HG03354 (cell line): ENCODE measurements at regions not wholly inside any gene's neighbourhood (a gene's known extent, or its start where the extent isn't known, plus 50 kb on each side); places are given as distances from the start of the nearest gene placed in this dataset.
"Not testable (repeated sequence)": the region's sequence is repeated elsewhere in the genome, so short reads cannot be mapped to it uniquely, and the experiment has no call there.

Source experiments
- ATAC-seq: cut with Tn5 transposase; IDR thresholded peaks from one replicate; pipeline ENCODE4 v1.9.1; 2021; ENCODE audit warnings: mild to moderate bottlenecking; ENCODE audit not compliant: unreplicated experiment, poor library complexity, severe bottlenecking

DNA sequence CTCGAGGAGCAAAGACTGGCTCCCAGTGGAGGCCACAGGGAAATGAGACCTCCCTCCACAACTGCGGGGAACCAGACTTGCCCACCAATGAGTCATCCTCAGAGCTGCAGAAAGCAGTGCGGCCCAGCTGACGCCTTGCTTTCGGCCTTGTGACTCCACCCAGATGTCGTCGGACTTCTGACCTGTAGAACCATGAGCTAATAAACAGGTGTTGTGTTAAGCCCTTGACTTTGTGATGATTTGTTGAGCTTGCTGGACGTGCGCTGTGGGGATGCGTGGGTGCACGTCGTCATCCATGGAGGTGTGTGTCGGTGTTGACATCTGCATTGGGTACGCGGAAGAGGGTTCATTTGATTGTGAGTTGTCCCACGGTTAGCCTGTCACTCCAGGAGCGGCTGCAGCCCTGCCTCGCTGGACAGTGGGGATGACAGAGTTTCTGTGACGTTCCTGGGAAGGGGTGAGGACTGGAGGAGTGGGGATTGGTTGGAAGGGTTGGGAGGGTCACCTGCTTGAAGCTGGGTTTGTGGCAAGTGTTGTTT, 154.1 kb downstream of the SH3BP4 start:
- ATAC-seq: no peak

DNA sequence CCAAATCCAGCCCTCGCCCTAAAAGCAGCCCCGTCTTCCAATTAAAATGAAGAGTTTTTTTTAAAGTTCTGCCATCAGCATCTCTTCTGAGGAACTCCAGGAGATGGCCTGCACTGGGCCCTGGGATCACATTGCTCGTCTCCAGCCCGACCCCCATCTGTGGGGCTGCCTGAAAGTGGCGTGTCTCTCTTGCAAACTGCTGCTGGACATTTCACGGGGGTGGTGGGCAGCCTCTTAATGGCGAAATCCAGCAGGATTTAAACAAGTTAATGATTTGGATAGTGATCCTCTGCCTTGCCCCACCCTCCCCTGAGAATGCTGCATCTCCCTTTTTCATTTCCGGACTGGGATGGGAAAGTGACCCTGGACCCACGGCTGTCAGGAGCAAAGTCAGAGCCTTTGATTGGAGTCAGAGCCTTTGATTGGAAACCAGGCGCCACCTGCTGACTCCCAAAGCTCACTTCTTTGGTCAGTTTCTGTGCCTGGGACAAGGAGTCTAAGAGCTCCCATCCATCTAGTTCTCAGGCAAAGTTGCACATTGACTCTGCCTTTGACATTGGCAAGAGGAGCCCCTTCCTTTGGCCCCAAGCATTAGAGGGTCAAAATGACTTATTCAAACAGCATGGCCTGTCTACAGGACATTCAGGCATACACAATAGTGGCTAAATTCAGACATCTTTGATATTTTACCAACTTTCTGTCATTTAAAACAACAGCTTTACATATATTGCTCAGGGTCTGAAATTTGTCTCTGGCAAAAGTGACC, 155.2 kb downstream of the SH3BP4 start:
- no peak for ATAC-seq

DNA sequence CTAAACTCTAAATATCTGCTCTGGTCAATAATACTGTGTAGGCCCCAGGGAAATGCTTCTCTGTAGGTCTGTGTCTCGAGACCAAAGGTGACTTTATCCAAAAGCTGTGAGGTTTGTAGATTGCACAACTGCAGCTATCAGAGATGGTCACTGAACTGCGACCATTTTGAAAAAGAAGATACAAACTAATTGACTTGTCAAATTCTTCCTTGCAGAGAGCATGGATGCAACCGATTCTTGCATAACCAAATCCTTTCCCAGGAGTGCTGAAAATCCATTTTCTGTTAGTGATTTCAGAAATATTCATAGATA, 155.8 kb downstream of the SH3BP4 start:
- no peak for ATAC-seq

DNA sequence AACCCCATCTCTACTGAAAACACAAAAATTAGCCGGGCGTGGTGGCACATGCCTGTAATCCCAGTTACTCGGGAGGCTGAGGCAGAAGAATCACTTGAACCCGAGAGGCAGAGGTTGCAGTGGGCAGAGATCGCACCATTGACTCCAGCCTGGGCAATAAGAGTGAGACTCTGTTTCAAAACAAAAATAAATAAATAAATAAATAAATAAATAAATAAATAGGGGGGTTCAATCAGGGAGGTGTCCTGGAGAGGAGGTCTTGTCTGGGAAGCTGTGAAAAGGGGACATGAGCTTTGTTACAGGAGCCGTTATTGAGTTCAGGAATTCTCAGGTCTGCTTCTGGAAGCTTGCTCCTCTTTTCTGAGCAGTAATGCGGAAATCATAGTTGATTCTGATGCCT, 157.7 kb downstream of the SH3BP4 start:
- not testable (repeated sequence) for ATAC-seq

DNA sequence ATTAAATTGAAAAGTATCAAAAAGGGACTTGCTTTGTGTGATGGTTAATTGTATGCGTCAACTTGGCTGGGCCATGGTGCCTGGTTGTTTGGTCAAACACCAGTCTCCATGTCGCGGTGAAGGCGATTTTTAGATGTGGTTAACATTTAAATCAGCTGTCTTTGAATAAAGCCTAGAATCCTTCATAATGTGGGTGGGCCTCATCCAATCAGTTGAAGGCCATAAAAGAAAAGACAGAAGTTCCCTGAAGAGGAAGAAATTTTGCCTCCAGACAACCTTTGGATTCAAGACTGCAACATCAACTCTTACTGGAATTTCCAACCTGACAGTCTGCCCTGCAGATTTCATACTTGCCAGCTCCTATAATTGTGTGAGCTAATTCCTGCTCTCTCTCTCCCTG, 160.5 kb downstream of the SH3BP4 start:
- ATAC-seq: no peak

DNA sequence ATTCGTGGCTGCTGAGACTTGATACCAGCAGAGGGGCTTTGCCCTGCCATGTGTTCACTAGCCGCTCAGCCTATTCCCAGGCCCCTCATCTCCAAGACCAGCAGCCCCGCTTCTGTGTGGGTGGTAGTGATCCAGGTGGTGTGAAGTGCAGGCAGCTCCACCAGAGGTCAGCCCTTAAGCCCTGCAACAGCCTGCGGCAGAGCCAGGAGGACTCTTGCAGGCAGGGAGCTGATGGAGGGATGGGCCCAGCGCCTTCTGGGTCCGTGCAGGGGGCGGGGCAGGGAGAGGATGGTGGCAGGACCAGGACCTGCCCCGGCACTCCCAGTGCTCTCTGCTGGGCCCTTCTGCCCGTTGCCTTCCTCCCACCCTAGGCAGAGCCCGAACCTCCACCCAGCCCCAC, 162.0 kb downstream of the SH3BP4 start:
- ATAC-seq: no peak

DNA sequence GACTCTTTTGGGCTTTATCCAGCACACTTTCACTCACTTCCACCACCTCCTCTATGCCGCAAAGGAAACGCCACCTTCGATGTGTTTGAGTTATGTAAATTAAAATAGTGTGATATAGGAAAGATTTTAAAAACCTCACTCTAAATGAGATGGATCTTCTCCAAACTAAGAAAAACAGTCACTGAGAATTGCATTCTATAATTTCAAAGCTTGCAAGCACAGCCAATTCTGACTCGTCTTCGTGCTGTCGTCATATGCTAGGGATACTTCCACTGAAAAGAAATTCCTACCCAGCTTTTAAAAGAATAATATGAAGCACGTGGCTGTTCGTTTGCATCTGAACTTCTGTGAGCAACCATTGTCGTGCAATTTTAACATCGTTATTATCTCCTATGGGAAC, 162.5 kb downstream of the SH3BP4 start:
- no peak for ATAC-seq

DNA sequence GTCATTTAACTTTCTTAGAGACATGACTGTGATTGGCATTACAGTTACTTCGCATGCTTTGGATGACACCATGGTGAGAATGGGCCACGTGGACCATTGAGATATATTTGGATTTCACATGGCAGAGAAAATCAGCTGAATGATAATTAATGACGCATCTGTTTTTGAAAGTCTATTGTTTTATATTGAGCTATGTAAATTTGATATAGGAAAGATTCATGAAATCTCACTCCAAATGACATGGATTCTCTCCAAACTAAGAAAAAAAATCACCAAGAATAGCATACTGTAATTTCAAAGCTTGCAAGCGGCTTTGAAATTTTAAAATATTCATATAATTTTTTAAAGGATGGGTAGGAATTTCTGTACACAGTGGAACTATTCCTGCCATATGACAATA, 163.7 kb downstream of the SH3BP4 start:
- ATAC-seq: no peak

DNA sequence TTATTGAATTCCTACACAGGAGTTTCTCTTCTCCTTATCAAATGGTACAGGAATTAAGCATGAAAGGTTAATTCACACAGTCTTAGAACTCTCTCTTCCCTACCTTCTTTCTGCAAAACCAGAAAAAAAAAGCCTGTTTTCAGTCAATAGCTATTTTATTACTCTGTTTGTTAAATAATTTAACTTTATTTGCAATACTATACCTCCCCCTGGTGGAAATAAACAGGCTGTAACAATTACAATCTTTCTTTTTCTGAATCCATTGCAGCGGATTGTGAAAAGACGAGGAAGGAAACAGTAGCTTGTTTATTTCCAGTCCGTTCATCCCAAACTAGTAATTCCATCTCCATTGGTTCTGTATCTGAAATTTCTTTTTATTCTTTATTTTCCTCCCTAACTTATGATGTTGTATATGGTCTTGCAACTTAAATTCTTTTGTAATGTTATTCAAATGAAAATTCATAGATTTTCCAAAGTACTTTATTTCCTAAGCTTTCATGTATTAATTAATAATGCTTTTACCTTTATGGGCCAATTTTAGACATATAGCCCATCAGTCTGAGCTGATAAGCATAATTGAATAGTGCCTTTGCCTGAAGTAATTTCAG, 165.2 kb downstream of the SH3BP4 start:
- no peak for ATAC-seq

DNA sequence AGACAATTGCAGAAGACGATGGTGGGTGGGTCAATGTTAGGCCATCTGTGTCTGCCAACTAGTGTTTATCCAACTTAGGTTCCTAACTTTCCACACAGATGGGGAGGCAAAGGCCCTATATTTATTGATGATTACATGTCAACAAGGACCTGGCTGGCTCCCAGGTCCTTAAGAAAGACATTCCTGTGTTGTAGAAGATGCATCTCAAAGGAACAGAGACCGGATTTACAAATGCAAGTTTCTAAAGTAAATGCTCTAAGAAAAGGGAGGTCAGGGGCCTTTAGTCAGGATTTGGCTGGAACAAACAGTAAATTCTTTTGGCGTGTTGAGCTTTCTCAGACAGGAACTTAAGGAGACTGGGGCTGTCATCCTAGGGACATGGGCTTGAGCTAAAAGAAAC, 175.0 kb downstream of the SH3BP4 start:
- no peak for ATAC-seq

DNA sequence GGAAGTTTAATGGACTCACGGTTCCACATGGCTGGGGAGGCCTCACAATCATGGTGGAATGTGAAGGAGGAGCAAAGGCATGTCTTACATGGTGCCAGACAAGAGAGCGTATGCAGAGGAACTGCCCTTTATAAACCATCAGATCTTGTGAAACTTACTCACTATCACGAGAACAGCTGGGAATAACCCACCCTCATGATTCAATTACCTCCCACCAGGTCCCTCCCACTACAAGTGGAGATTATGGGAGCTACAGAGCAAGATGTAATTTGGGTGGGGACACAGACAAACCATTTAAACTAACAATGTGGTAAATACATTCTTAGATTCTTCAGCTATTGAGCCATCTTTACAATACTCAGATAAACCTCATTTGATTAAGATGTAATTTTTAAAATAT, 176.1 kb downstream of the SH3BP4 start:
- no peak for ATAC-seq

DNA sequence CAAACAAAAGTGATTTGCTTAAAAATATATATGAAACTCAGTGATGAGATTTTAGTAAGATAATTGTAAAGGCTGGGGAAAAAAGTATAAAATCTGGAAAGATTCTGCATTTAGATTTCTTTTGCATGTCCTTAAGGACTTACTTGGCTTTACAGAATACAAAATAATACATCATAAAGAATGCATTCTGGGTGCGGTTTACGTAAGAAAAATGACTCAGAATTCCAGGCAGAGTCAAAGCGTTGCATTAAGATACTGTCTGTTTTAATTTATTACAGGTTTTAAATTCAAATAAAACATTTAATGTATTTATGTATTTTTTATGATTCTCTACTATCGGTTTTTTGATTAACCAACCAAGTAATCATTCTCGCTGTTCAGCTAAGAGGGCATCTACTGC, 178.0 kb downstream of the SH3BP4 start:
- no peak for ATAC-seq

DNA sequence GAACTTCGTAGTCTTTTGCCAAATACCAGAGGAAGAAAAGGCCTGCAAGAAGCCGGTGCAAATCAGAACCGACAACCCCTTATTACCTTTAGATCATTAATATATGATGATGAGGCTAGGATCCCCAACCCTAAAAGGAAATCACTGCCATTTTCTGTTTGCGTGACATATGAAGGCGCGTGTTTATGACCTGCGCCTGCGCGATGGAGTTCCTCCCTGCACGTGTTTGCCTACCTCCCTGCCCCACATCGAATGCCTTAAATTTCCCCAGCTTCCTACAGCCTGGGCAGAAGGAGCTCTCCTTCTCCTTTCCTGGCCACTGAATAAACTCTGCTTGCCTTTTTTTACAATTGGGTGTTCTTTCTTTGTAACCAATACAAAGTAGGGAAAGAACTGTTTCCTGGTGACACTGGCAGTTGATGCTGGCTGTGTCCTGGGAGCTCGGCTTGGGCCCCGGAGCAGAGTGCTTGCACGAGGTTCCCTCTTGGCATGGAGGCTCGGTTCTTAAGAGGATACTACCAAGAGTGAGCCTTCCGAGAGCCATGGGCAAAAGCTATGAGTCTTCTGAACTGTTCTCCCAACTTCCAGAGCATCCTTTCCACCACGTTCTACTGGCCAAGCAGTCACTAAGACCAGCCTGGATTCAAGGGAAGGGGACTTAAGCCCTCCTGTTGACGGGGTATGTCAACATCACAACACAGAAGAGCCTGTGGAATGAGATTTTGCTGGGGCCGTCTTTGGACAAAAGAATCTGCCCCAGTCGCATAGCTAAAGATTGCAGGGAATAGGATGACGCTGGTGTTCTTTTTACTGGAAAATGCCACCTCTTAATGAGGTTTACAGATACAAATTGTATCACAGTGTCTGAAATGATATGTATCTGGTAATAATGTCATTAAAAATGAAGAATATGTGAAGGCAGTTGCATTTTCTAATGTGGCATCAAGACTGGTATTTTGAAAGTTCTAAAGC, 179.8 kb downstream of the SH3BP4 start:
- no peak for ATAC-seq

DNA sequence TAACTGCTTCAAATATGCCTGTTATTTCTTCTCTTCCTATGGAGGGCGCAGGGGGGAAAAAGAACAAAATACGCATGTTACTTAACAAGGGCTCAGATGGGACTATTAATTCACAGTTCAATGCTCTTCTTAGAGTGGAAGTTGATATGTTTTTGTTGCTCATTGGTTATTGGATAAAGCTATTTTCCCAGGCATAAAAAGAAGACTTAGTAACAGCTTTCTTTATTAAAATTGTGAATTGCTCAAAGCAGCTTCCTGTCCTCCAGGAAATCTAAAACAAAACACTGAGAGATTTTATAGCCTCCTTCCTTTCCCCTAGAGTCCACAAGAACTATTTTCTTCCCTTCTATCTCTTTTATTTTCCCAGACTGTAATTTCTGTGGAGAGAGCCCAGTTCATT, 180.8 kb downstream of the SH3BP4 start:
- ATAC-seq: no peak

DNA sequence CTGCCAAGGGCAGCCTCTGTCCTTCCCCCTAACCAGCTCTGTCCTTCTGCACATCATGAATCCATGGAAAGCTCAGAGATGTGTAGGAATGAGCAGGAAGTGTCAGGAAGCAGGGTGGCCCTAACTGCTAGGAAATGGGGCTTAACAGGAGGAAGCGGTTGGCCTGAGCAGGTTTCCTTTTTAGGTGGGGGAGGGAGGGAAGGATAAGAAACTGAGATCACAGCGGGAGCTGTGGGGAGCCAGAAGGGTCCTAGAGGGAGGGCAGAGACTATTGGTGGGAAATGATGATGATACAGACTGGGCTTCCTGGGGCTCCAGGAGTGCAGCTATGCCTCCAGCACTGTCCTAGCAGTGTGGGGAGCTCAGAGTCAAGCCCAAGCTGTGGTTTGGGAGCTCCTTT, 182.0 kb downstream of the SH3BP4 start:
- ATAC-seq: no peak

DNA sequence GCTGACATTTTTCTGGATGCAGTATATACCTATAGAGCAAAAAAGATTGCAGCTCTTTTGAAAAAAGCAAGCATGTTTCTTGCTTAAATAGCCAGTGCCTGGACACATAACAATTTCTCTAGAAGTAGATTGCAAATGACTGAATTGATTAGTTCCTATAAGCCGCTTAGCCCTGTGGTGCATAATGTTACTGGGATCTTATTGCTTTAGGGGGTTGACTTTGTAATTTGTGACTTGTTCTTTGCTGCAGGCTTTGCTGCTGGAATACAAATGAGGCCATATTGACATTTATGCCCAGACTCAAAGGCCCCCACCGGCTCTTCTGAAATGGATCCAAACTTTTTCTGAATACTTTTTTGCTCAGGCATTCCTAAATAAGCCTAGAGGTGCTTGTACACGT, 182.6 kb downstream of the SH3BP4 start:
- ATAC-seq: no peak

DNA sequence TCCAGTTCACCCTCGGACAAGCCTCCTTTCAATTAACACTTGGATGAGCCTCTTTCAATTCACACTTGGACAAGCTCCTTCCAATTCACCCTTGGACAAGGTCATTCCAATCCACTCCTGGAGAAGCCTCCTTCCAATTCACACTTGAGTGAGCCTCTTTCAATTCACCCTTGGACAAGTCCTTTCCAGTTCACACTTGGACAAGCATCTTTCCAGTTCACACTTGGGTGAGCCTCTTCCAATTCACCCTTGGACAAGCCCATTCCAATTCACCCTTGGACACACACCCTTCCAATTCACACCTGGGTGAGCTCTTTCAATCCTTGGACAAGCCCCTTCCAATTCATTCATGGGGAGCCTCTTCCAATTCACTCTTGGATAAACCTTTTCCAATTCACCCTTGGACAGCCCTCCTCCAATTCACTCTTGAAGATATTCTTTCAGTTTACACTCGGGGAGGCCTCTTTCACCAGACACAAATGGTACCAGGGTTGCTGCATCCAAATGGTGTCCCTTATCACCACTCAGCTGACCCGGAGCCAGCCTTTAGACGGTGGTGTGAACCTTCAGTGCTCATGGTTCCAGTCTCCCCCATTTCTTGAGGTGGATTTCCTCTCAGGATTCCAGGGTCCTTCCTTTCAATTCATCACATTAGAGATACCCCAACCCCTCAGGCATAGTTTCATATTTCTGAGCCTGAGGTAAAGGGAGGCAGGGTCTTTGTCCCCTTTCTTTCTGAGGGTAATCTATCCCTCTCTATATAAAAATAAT, 183.6 kb downstream of the SH3BP4 start:
- no peak for ATAC-seq

DNA sequence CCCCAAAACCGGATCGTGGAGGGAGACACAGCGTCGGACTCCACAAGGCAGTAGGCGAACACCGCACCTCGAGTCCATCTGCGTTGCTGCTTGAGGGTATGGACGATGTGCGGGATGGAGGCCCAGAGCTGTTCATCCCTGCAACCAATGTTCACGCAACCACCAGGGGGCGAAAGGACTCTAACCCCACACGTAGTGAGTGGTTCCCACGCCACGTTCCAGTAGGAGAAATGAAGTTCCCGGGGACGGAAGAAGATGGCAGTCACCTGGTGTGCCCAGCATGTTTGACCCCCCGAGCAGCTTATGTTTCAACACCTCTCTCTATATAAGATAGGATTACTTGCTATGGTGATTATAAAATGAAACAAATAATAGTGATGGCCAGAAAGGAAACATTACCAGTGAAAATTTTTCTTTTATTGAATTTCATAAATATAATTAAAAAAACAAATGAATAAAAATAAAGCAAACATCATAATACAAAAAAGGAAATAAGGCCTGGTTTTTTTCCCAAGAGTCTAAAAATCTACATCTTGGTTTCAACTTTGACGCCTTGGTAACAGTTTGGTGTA, 184.3 kb downstream of the SH3BP4 start:
- ATAC-seq: no peak

DNA sequence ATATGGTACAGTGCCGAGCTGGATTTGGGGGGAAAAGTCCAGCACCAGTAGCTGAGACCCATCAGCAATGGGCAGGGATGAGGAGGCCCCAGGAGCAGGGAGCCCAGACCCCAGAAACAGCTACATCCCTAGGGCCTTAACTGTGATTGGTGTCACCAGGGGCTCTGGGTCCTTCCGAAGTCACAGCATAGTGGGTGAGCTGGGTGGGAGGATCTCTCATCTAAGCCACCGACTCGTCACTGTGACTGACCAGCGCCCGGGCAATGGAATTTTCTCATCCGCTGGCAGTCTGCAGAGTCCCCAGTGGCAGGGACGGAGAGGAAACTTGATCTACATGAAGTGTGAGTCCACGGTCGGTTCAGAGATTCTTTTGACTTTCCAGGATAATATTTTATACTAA, 186.5 kb downstream of the SH3BP4 start:
- no peak for ATAC-seq
